HEK293 (cell line): ENCODE measurements at regions not wholly inside any gene's neighbourhood (a gene's known extent, or its start where the extent isn't known, plus 50 kb on each side); places are given as distances from the start of the nearest gene placed in this dataset.

Experiments
- CTCF ChIP-seq: fragments of 450-650 bp; formaldehyde crosslinking; IDR thresholded peaks from 2 replicates; pipeline ENCODE4 v1.5.1; 2016; ENCODE audit warnings: missing biosample characterization, missing genetic modification characterization
- PBX3 ChIP-seq: sonication (generic); formaldehyde crosslinking; IDR thresholded peaks from 2 replicates; pipeline ENCODE4 v1.8.1; 2022; ENCODE audit warnings: mild to moderate bottlenecking, moderate library complexity, missing genetic modification reagents
- PRDM1 ChIP-seq: fragments of 450-650 bp; formaldehyde crosslinking; IDR thresholded peaks from 2 replicates; pipeline ENCODE4; 2016; ENCODE audit warnings: missing biosample characterization, missing genetic modification characterization
- YY1 ChIP-seq: fragments of 450-650 bp; formaldehyde crosslinking; IDR thresholded peaks from 2 replicates; pipeline ENCODE4 v1.5.1; 2018; ENCODE audit warnings: missing biosample characterization, missing genetic modification characterization
- ZBTB11 ChIP-seq: fragments of 450-650 bp; formaldehyde crosslinking; conservative IDR thresholded peaks from 2 replicates; pipeline ENCODE4 v1.5.1; 2016; ENCODE audit warnings: low read depth, missing biosample characterization, missing genetic modification characterization
- ZBTB48 ChIP-seq: fragments of 450-650 bp; formaldehyde crosslinking; IDR thresholded peaks from 2 replicates; pipeline ENCODE4 v1.5.1; 2016; ENCODE audit warnings: missing biosample characterization, missing genetic modification characterization
- ZBTB7A ChIP-seq: fragments of 450-650 bp; formaldehyde crosslinking; IDR thresholded peaks from 2 replicates; pipeline ENCODE4 v1.5.1; 2016; ENCODE audit warnings: low read depth, missing biosample characterization, missing genetic modification characterization
- ZNF354C ChIP-seq: fragments of 450-650 bp; formaldehyde crosslinking; IDR thresholded peaks from 2 replicates; pipeline ENCODE4 v1.5.1; 2016; ENCODE audit warnings: missing biosample characterization, missing genetic modification characterization, low read depth, borderline replicate concordance
- ZNF488 ChIP-seq: fragments of 450-650 bp; formaldehyde crosslinking; IDR thresholded peaks from 2 replicates; pipeline ENCODE4 v1.5.1; 2016; ENCODE audit warnings: missing biosample characterization, missing genetic modification characterization
- ZNF521 ChIP-seq: fragments of 450-650 bp; formaldehyde crosslinking; IDR thresholded peaks from 2 replicates; pipeline ENCODE4 v1.5.1; 2017; ENCODE audit warnings: missing biosample characterization, mild to moderate bottlenecking, missing genetic modification characterization
- ZNF555 ChIP-seq: fragments of 450-650 bp; formaldehyde crosslinking; conservative IDR thresholded peaks from 2 replicates; pipeline ENCODE4 v1.5.1; 2017; ENCODE audit warnings: missing biosample characterization, mild to moderate bottlenecking, missing genetic modification characterization, inconsistent platforms
- ZNF704 ChIP-seq: fragments of 450-650 bp; formaldehyde crosslinking; IDR thresholded peaks from 2 replicates; pipeline ENCODE4 v1.5.1; 2016; ENCODE audit warnings: missing biosample characterization, missing genetic modification characterization

GRCh38 chr4:111781611-111782010 lies 363.6 kb upstream of the FAM241A start:
- no peak for TF ChIP-seq CTCF (tag by site-specific recombination)
- no peak for TF ChIP-seq ZBTB48 (tag by site-specific recombination)
- TF ChIP-seq ZBTB7A (tag by site-specific recombination) = no peak
- no peak for TF ChIP-seq YY1 (tag by site-specific recombination)
- TF ChIP-seq ZNF555 (tag by site-specific recombination) = no peak
- TF ChIP-seq ZNF354C (tag by site-specific recombination) = no peak
- no peak for TF ChIP-seq ZNF488 (tag by site-specific recombination)
- no peak for TF ChIP-seq PBX3 (CRISPR knock-in tag)
- no peak for TF ChIP-seq PRDM1
- no peak for TF ChIP-seq ZNF704 (tag by site-specific recombination)
- no peak for TF ChIP-seq ZNF521
- no peak for TF ChIP-seq ZBTB11 (tag by site-specific recombination)
